BE2C (cell line): ENCODE measurements at regions not wholly inside any gene's neighbourhood (a gene's known extent, or its start where the extent isn't known, plus 50 kb on each side); places are given as distances from the start of the nearest gene placed in this dataset.
"Not testable (repeated sequence)": the region's sequence is repeated elsewhere in the genome, so short reads cannot be mapped to it uniquely, and the experiment has no call there.

Source experiments
- DNase-seq: peaks from one replicate; pipeline ENCODE4 v3.0.0-alpha.2; 2020
- H3K27me3 ChIP-seq: fragments of 250-450 bp; sonication (Bioruptor Pico); 2 replicates; pipeline ENCODE4 v1.5.1; 2020; ENCODE audit warnings: mild to moderate bottlenecking
- H3K36me3 ChIP-seq: fragments of 250-450 bp; sonication (Bioruptor Pico); 2 replicates; pipeline ENCODE4 v1.5.1; 2020; ENCODE audit warnings: mild to moderate bottlenecking
- H3K4me1 ChIP-seq: fragments of 250-450 bp; sonication (Bioruptor Pico); 2 replicates; pipeline ENCODE4 v1.5.1; 2020
- H3K4me3 ChIP-seq: 2 replicates; pipeline ENCODE4 v1.5.1; 2011; ENCODE audit warnings: low read depth, low read length
- H3K9me3 ChIP-seq: fragments of 250-450 bp; sonication (Bioruptor Pico); 2 replicates; pipeline ENCODE4 v1.5.1; 2020
- CTCF ChIP-seq: IDR thresholded peaks from 2 replicates; pipeline ENCODE4 v1.5.1; 2012; ENCODE audit warnings: mild to moderate bottlenecking, low read depth, low read length

GRCh38 chr17:21551081-21551881 is 141.0 kb upstream of the KCNJ18 start:
- DNase-seq, result peak; percentile 73
- H3K9me3 ChIP-seq, result no peaks in the 10 kb centered on the region
- H3K27me3 ChIP-seq, result 0 out of 2 replicates have a peak, but pooled peaks cover 4% of the 10 kb centered on the region
- H3K4me1 ChIP-seq, result no peaks in the 10 kb centered on the region
- peak overlapping the region; percentile 55 for H3K4me3 ChIP-seq
- H3K36me3 ChIP-seq, result no peaks in the 10 kb centered on the region
- TF ChIP-seq CTCF, result no peak

GRCh38 chr17:21558921-21559320 is 133.4 kb upstream of the KCNJ18 start:
- DNase-seq, H3K36me3 ChIP-seq, H3K4me3 ChIP-seq: not testable (repeated sequence)

GRCh38 chr17:21564262-21564661 is 128.1 kb upstream of the KCNJ18 start:
- Histone ChIP-seq H3K4me3 (no peak overlapping the region), H3K4me1 (no peaks in the 10 kb centered on the region), H3K27me3 (no peaks in the 10 kb centered on the region), H3K36me3 (no peaks in the 10 kb centered on the region), H3K9me3 (no peaks in the 10 kb centered on the region)
- no peak for DNase-seq
- TF ChIP-seq CTCF, result no peak

More at GRCh38 chr17:21558921-21559320, 133.4 kb upstream of the KCNJ18 start:
- H3K27me3 ChIP-seq, H3K9me3 ChIP-seq, H3K4me1 ChIP-seq: not testable (repeated sequence)

GRCh38 chr17:21564757-21565156 is 127.6 kb upstream of the KCNJ18 start:
- not testable (repeated sequence) for H3K9me3 ChIP-seq, DNase-seq, H3K4me3 ChIP-seq, H3K4me1 ChIP-seq, H3K36me3 ChIP-seq, H3K27me3 ChIP-seq

DNA sequence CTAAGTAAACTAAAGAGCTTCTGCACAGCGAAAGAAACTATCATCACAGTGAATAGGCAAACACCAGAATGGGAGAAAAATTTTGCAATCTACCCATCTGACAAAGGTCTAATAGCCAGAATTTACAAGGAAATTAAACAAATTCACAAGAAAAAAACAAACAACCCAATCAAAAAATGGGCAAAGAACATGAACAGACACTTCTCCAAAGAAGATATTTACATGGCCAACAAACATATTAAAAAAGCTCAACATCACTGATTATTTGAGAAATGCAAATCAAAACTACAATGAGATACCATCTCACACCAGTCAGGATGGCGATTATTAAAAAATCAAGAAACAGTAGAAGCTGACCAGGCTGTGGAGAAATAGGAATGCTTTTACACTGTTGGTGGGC is 121.9 kb upstream of the KCNJ18 start:
- not testable (repeated sequence) for DNase-seq, H3K4me1 ChIP-seq, H3K36me3 ChIP-seq, H3K9me3 ChIP-seq, H3K27me3 ChIP-seq, H3K4me3 ChIP-seq

- H3K9me3 ChIP-seq, H3K4me3 ChIP-seq, H3K27me3 ChIP-seq, H3K36me3 ChIP-seq, DNase-seq, H3K4me1 ChIP-seq: not testable (repeated sequence)
These were observed 120.2 kb upstream of the KCNJ18 start for GRCh38 chr17:21572148-21572547.

DNA sequence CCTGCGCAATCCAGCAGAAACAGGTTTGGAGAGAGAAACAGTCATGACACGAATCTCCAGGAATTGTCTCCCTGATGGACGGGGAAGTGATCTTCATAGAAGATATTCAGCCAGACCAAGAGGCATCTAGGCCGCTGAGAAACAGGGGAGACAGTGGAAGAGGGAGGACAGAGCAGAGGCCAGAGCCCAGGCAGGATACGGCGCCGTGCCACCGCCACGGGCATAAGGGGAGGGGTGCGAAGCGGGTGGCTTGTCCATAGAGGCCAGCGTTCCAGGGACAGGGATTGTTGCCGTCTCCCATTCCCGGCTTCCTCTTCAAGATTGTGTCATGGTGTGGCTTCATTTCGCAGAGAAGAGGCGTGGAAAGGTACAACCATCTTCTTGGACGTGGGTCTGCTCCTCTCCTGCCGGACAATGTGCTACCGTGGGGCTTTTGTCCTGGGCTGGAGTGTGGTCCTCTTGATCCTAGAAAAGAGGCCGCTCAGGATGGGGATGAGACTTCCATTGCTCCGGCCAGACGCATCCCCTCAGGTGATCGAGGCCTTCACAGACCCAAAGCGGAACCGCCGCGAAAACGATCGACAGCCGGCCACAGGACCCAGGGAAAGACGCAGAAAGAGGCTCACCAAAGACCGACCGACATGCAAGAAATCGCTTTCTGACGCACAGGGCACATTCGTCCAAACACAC is 118.9 kb upstream of the KCNJ18 start:
- H3K4me1 ChIP-seq, H3K27me3 ChIP-seq, DNase-seq, H3K9me3 ChIP-seq, H3K36me3 ChIP-seq: not testable (repeated sequence)
- H3K4me3 ChIP-seq, result peak overlapping the region; percentile 62

- Histone ChIP-seq H3K4me1 (no peaks in the 10 kb centered on the region), H3K27me3 (no peaks in the 10 kb centered on the region), H3K9me3 (no peaks in the 10 kb centered on the region), H3K4me3 (peak overlapping the region; percentile 62), H3K36me3 (no peaks in the 10 kb centered on the region)
- DNase-seq, result peak; percentile 79
- TF ChIP-seq CTCF, result no peak
These were observed 118.2 kb upstream of the KCNJ18 start for GRCh38 chr17:21573961-21574610.

DNA sequence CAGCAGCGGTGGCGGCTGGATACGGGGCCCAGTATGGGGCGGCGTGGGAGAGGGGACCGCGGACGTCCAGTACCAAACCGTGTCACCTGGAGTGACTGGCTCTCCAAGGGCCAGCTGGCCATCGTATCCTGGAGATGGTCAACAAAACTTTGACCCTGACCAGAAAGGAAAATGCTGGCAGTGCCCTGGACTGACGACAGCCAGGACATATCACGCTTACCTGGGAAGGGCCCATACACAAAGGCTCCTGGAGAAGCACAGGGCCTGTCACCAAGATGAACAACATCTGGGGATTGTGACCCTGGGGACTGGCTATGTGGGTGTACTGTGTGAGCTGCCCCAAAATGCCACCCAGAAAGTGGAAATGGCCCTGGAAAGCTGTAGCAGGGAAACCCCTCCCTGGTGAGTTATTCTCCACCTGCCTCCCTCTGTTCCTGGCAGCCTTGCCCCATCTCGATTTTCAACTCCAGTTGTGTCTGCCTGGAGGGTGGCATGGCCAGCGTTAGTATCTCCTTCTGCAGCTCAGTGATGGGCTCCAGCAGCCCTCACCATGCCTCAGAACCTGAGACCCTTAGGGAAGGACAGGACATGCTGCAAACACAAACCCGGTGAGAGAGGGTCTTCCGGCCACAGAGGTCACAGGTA is 117.6 kb upstream of the KCNJ18 start:
- H3K4me3 ChIP-seq, result peak overlapping the region; percentile 28
- H3K9me3 ChIP-seq, H3K36me3 ChIP-seq, H3K4me1 ChIP-seq, H3K27me3 ChIP-seq, DNase-seq: not testable (repeated sequence)

GRCh38 chr17:21578783-21579182 is 113.5 kb upstream of the KCNJ18 start:
- not testable (repeated sequence) for H3K27me3 ChIP-seq, DNase-seq, H3K36me3 ChIP-seq, H3K4me1 ChIP-seq, H3K4me3 ChIP-seq, H3K9me3 ChIP-seq
